CD4-positive, alpha-beta T cell (primary cell): ENCODE measurements at regions not wholly inside any gene's neighbourhood (a gene's known extent, or its start where the extent isn't known, plus 50 kb on each side); places are given as distances from the start of the nearest gene placed in this dataset.

Experiments used
- ATAC-seq: fragments of 200-7000 bp; cut with Tn5 transposase; one replicate; pipeline ENCODE4 v1.10.0; 2022; ENCODE audit warnings: mild to moderate bottlenecking; ENCODE audit not compliant: poor library complexity
- CTCF ChIA-PET: fragments of 350-600 bp; sonication (Branson Sonifier 250); formaldehyde crosslinking; loops from one replicate; lab custom pipeline; 2021; ENCODE audit warnings: antibody characterized with exemption, inconsistent platforms; lab: Charles Lee
- POLR2A ChIA-PET: fragments of 350-600 bp; sonication (Branson Sonifier 250); formaldehyde crosslinking; loops from one replicate; lab custom pipeline; 2021; ENCODE audit warnings: antibody characterized with exemption, inconsistent platforms; lab: Charles Lee
- DNase-seq, 14 experiments: peaks; one replicate each; pipeline ENCODE4 v3.0.0-alpha.2; 2013 to 2020; ENCODE audit warnings: mixed read lengths in 2 of 14
- H3K27ac ChIP-seq, 2 donors: one replicate each; pipeline versions ENCODE4 v1.5.1 to v1.7.0; 2013; ENCODE audit warnings: low read length in 2 of 2, low read depth in 1 of 2, mild to moderate bottlenecking in 1 of 2
- H3K27me3 ChIP-seq, 2 experiments: 1 replicate in 1 of 2; 2 replicates in 1 of 2; pipeline versions ENCODE4 v1.6.1 to v1.7.0; 2013; ENCODE audit warnings: low read length in 2 of 2, control low read depth in 1 of 2, mild to moderate bottlenecking in 1 of 2, moderate library complexity in 1 of 2; ENCODE audit not compliant: insufficient read depth in 2 of 2, control insufficient read depth in 1 of 2
- H3K36me3 ChIP-seq: one replicate; pipeline ENCODE4 v1.6.1; 2013; ENCODE audit warnings: low read length, control low read depth; ENCODE audit not compliant: insufficient read depth
- H3K4me1 ChIP-seq: one replicate; pipeline ENCODE4 v1.6.1; 2013; ENCODE audit warnings: low read length, control low read depth; ENCODE audit not compliant: insufficient read depth
- H3K4me3 ChIP-seq: one replicate; pipeline ENCODE4 v1.5.1; 2013; ENCODE audit warnings: mild to moderate bottlenecking, low read length, moderate library complexity
- H3K9me3 ChIP-seq, 2 experiments: 1 replicate in 1 of 2; 2 replicates in 1 of 2; pipeline versions ENCODE4 v1.6.1 to v1.7.0; 2013; ENCODE audit warnings: low read length in 2 of 2, mild to moderate bottlenecking in 2 of 2, control low read depth in 1 of 2, moderate library complexity in 1 of 2; ENCODE audit not compliant: control insufficient read depth in 1 of 2, insufficient read depth in 1 of 2
- H3K27ac Mint-ChIP-seq: one replicate; pipeline ENCODE4 v1.8.0; 2020; ENCODE audit warnings: mixed read lengths
- H3K27me3 Mint-ChIP-seq: one replicate; pipeline ENCODE4 v1.8.0; 2021; ENCODE audit warnings: mixed read lengths
- H3K36me3 Mint-ChIP-seq: one replicate; pipeline ENCODE4 v1.8.0; 2021; ENCODE audit warnings: low read depth, mixed read lengths
- H3K4me1 Mint-ChIP-seq: one replicate; pipeline ENCODE4 v1.8.0; 2021; ENCODE audit warnings: low read depth, mixed read lengths
- H3K4me3 Mint-ChIP-seq: one replicate; pipeline ENCODE4 v1.8.0; 2020; ENCODE audit warnings: mild to moderate bottlenecking, mixed read lengths
- H3K9me3 Mint-ChIP-seq: one replicate; pipeline ENCODE4 v1.8.0; 2020; ENCODE audit warnings: mixed read lengths
- intact Hi-C, 2 experiments: fragments of 100-400 bp; cut with DNase I in 1 of 2; cut with micrococcal nuclease in 1 of 2; formaldehyde crosslinking; loops; one replicate each; pipeline versions ENCODE4 v1.15.1 to v1.9.0; 2023 to 2025; cut with DNase I, micrococcal nuclease
- TF ChIP-seq, protein P1 (sequence below): fragments of 200-600 bp; IDR thresholded peaks from one replicate; pipeline ENCODE4 v1.8.0; 2022; ENCODE audit warnings: antibody characterized with exemption, mild to moderate bottlenecking

DNA sequence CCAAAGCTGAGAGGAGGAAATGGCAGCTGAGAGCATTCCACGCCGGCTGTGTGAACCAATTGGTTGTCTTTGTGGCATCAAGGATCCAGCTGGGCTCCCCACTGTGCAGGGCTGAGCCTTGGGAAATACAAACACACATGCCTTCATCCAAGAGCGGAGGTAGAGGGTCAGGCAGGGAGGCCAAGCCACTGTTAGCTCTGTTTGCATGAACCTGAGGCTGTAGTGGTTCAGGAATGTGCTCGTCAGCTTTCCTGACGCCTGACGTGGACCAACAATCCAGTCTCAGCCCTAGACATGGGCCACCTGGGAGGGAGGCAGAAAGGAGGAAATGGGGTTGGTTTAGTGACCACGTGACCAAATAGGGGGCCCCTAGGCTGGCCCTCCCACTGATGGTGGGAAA is 276.9 kb downstream of the TLE3 start:
- H3K9me3 ChIP-seq: no peaks in the 10 kb centered on the region
- no peaks in the 10 kb centered on the region for H3K9me3 Mint-ChIP-seq
- intact Hi-C loops: no loop called here
- H3K4me1 ChIP-seq: no peaks in the 10 kb centered on the region
- H3K4me1 Mint-ChIP-seq: no peaks in the 10 kb centered on the region
- no peak overlapping the region for H3K4me3 Mint-ChIP-seq
- no peaks in the 10 kb centered on the region for H3K27me3 ChIP-seq
- no peaks in the 10 kb centered on the region for H3K36me3 Mint-ChIP-seq
- H3K27ac Mint-ChIP-seq: no peak overlapping the region
- H3K4me3 ChIP-seq: no peak overlapping the region
- ChIA-PET POLR2A (no interaction called here), CTCF (no interaction called here)
- TF ChIP-seq, protein P1, sequence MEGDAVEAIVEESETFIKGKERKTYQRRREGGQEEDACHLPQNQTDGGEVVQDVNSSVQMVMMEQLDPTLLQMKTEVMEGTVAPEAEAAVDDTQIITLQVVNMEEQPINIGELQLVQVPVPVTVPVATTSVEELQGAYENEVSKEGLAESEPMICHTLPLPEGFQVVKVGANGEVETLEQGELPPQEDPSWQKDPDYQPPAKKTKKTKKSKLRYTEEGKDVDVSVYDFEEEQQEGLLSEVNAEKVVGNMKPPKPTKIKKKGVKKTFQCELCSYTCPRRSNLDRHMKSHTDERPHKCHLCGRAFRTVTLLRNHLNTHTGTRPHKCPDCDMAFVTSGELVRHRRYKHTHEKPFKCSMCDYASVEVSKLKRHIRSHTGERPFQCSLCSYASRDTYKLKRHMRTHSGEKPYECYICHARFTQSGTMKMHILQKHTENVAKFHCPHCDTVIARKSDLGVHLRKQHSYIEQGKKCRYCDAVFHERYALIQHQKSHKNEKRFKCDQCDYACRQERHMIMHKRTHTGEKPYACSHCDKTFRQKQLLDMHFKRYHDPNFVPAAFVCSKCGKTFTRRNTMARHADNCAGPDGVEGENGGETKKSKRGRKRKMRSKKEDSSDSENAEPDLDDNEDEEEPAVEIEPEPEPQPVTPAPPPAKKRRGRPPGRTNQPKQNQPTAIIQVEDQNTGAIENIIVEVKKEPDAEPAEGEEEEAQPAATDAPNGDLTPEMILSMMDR: no peak
- no peaks in the 10 kb centered on the region for H3K27me3 Mint-ChIP-seq
- ATAC-seq (no peak), DNase-seq (no peak)
- H3K27ac ChIP-seq: no peak overlapping the region
- H3K36me3 ChIP-seq: no peaks in the 10 kb centered on the region

DNA sequence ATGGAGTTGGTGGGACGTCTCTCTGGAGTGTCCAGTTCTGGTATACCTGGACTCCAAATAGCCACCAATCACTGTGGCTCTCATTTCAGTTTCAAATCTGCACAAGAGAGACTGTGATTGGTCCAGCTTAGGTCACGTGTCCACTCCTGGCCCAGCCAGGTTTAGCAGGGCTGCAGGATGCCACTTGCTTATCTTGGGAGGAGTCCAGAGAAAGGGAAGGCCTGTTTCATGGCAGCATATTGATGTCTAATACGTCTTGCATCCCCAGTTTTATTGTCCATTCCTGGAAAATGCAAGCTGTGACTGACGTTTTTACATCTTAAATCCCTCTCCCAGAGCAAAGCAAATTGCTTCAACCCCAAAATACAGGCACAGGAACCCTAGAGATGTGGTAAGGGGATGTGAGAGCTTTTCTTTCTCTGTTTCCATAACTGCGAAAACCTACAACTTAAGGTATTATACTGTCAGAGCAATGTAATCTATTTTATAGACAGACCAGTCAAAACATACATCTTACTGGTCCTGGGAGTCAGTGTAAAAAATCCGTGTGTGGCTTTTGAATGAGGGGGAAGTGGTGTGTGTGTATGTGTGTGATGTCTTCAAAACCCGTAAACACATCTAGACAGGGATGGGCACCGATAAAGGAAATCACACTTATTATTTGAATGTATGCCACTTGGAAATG is 274.4 kb downstream of the TLE3 start:
- Mint-ChIP-seq H3K27ac (no peak overlapping the region), H3K9me3 (no peaks in the 10 kb centered on the region), H3K36me3 (no peaks in the 10 kb centered on the region), H3K4me3 (no peak overlapping the region), H3K27me3 (no peaks in the 10 kb centered on the region), H3K4me1 (no peaks in the 10 kb centered on the region)
- H3K9me3 ChIP-seq: no peaks in the 10 kb centered on the region
- H3K4me3 ChIP-seq: no peak overlapping the region
- no peak for DNase-seq
- H3K27me3 ChIP-seq: no peaks in the 10 kb centered on the region
- TF ChIP-seq, protein P1: no peak
- H3K4me1 ChIP-seq: no peaks in the 10 kb centered on the region
- POLR2A ChIA-PET: no interaction called here
- ATAC-seq: no peak
- CTCF ChIA-PET: no interaction called here
- intact Hi-C loops: no loop called here
- no peak overlapping the region for H3K27ac ChIP-seq
- no peaks in the 10 kb centered on the region for H3K36me3 ChIP-seq

DNA sequence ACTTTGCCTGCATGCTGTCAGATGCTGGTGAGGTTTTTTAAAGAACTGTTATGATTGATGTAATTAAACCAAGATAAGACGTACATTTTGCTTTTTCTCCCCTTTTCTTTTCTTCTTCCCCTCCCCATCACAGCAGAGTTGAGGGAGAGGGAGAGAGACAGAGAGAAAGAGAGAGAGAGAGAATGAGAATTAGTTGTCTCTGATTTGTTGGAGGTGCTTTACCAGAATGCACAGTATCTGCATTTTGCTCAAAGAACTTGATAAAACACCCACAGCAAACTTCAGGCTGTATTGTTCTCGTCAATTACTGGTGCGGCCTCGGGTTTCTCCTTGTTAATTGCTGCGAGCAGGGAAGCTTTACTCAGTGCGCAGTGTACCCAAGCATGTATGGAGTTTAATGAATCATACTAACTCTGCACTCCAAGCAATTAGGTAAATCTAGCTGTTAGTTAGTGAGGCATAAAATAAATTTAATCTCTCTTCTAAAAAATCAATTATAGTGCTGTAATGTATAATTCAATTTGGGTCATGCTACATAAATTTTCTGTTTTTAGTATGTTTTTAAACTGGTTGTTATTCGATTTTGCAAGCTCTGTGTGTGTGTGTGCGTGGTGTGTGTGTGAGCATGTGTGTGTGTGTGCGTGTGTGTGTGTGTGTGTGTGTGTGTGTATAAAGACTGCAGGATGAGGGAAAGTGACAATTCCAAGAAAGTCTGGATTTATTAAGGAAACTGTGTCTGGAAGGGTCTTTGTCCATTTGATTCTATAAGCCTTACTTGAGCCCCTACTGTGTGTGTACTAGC is 273.4 kb downstream of the TLE3 start:
- DNase-seq: no peak
- Histone ChIP-seq H3K36me3 (no peaks in the 10 kb centered on the region), H3K27ac (no peak overlapping the region), H3K27me3 (no peaks in the 10 kb centered on the region), H3K4me3 (no peak overlapping the region), H3K9me3 (no peaks in the 10 kb centered on the region), H3K4me1 (no peaks in the 10 kb centered on the region)
- Mint-ChIP-seq H3K4me3 (no peak overlapping the region), H3K27ac (no peak overlapping the region), H3K9me3 (no peaks in the 10 kb centered on the region), H3K27me3 (no peaks in the 10 kb centered on the region), H3K4me1 (no peaks in the 10 kb centered on the region), H3K36me3 (no peaks in the 10 kb centered on the region)
- ATAC-seq: no peak
- CTCF ChIA-PET: no interaction called here
- TF ChIP-seq, protein P1: no peak
- intact Hi-C loops: no loop called here
- POLR2A ChIA-PET: no interaction called here
